GM18519 (cell line): ENCODE measurements at regions not wholly inside any gene's neighbourhood (a gene's known extent, or its start where the extent isn't known, plus 50 kb on each side); places are given as distances from the start of the nearest gene placed in this dataset.
"Not testable (repeated sequence)": the region's sequence is repeated elsewhere in the genome, so short reads cannot be mapped to it uniquely, and the experiment has no call there.

Source experiments
- ATAC-seq: cut with Tn5 transposase; IDR thresholded peaks from one replicate; pipeline ENCODE4 v1.9.1; 2021; ENCODE audit warnings: mild to moderate bottlenecking, moderate library complexity; ENCODE audit not compliant: unreplicated experiment, low FRiP score

DNA sequence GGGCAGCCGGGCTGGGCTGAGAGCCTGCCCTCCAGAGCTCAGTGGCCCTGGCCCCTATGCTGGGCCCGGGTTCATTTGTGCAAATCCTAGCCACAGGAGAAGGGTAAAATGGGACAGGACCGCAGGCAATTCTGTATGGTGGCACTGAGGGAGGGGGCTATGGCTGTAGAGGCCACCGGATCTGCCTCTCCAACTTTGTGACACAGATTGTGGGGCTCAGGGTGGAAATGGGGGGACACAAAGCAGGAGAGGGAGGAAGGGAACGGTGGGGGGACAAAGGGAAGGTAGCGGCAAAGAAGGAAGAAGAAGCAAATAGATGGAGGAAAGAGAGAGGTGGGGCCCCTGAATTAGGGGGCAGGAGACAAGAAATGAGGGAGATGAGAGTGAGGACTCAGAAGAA is 201.1 kb downstream of the SMAD2 start:
- no peak for ATAC-seq

DNA sequence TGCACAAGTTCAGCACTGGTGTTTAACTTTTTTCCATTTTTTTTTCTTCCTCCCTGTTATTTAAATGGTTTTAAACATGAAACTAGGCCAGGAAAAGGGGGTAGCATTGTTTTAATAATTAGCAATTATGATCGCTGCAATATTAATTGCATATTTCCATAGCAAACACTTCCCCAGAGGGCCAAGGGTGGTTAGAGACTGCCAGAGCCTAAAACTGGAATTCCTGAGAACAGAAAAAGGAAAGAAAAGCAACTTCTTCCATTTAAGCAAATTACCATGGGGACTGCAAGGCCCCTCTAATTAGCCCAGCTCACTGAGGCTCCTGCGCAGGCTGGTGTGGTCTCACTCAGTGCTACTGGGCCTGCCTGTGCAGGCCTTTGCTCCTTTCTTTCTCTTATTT is 201.5 kb downstream of the SMAD2 start:
- ATAC-seq: no peak

DNA sequence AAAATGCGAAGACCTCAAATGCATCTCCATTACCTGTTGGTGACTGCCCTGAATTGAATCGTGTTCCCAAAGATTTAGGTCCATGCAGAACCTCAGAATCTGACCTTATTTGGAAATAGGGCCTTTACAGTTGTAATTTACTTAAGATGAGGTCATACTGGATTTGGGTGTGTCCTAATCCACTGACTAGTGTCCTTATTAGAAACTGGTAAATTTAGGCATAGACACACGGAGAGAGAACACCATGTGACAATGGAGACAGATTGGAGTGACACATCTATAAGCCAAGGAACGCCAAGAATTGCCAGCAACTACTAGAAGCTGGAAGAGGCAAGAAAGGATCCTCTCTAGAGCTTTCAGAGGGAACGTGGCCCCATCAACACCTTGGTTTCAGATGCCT is 203.1 kb downstream of the SMAD2 start:
- no peak for ATAC-seq

DNA sequence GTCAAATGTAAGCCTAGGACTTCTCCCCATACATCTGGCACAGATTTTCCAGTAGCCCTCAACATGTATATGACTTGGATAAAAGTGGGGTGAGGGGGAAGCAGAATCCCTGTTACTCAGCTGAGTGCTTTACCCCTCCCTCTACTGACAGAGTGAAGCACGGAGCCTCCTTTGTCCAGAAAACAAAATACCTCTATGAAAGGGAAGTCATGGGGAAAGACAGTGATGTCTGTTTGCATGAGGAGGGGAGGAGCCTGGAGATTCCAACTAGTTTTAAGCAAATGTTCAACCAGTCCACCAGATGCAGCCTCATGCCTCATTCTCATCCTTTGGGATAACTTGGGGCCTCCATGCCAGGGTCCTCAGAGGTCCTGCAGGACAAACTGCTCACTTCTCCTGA is 203.9 kb downstream of the SMAD2 start:
- no peak for ATAC-seq

DNA sequence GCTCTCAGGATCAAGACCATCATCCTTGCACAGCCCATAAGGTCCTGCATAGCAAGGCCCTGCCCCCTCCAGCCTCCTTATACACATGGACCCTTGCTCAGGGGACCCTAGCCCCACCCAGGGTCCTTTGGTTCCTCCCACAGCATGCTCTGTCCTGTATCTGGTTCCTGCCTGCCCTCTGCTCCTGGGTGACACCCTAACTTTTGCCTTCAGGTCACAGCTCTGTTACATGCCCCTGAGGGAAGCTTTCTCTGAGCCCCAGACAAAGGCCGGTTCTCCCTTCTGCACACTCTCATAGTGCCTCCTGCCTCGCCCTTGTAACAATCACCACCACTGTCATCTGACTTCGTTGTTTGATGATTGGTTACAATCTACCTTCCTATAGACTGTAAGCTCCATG is 204.8 kb downstream of the SMAD2 start:
- ATAC-seq: no peak

DNA sequence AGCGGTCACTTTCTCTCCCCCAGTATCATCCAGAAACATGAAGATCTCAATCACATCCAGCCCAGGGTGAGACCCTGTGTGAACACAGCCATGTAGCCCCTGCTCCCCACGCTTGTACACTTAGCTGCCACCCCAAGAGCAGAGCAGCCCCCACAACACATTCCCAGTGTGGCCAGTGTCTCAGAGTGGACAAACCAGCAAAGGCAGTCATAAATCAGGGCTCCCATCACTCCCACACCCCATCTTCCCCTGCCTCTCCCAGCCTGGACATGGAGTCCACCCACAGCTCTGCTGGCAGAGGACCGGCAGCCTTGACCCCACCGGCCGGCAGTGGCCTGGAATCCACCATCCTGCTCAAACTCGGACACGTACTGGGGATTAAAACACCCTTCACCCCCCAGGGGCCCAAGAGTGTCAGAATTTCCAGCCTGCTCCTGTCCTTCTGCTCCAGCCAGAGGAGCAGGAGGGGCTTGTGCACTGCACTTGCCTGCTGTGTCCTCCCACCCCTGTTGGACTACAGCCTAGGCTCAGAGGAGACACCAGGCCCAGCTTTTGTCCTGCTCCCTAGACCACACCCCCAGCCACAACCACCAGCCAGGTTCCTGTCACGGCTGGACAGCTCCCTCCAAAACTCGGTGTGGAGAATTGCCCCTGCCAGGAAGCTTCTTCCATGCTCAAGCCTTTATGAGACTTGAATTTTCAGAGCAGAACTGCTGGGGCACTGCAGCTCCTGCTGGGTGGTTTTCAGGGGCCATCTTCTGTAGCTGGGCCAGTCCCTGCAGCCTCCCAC is 206.1 kb downstream of the SMAD2 start:
- no peak for ATAC-seq

DNA sequence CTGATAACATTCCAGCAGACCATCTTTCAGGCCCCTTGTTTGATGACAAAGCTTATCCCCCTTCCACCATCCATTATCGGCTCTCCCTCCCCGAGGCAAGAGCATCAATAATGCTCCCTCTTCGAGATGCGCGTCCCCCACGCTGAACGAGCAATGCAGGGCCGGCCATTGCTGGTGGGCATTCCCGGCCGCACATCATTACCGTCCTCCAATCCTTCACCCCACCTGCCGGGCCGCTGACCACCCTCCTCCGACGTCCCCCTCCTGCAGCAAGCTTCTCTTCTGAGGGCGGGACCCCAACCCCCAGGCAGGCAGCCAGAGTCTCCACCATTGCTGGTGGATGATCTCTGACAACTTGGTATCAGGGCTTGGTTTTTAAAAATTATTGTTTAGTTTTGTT is 208.6 kb downstream of the SMAD2 start:
- ATAC-seq: no peak

DNA sequence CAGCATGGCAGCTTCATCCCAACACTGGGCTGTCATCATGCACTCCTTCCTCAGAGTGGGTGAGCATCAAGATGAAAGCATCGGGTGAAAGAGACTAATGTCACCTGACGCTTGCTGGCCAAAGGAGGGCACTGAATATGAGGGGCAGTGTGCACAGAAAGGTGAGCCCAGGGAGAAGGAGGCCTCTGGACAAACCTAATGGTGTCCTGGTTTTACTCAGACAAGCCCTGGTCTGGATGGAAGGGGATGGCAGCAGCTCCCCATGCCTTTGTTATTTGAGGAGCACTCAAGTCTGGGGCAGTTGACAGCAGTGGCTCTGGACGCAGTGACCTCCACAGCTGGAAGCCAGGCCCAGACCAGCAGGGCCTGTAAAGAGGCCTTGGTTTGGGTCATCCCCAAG is 209.7 kb downstream of the SMAD2 start:
- ATAC-seq: no peak

DNA sequence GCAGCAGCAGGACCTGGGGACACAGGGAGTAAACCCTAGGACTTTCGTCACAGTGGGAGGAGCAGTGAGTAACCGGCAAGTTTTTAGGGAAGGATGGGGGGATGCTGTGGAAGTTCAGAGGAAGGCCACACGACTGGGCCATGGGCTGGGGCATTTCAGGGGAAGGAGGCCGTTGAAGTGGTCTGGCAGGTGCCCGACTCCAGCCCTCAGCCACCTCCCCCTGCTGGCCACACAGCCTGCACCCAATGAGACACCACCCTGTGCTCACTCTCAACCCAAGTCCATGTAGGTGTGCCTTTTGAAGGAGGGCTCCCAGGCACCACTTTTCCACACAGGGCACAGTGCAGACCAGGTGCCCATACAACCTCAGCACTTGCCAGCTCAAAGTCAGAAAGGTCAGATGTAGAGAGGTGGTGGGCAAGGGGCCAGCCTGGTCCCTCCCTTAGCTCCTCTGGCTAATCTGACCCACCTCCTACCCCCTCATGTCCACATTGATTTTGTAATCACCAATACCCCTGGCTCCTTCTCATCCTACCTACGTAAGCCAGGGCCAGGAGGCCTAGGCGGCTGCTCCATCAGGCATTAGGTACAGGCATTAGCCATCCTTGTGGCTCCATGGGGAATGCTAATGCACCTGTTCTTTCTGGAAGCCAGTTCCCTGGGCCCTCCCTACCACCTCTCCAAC is 211.2 kb downstream of the SMAD2 start:
- no peak for ATAC-seq

DNA sequence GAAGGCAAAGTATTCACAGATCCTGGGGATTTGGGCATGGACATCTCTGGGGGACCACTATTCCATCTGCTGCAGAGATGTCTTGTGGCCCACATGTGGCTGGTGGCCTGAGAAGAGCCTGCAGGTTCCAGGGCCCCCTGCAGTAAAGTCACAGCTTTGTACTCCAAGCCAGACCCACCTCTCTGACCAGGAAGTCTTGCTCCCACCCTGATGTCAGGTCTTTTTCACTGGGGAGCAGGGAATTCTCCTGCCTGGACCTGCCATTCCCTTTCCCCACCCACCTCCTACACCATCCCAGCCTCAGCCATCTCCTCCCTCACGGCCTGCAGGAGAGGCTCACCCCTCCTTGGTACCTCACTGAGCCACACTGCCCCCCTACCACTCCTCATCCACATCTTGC is 211.8 kb downstream of the SMAD2 start:
- no peak for ATAC-seq

DNA sequence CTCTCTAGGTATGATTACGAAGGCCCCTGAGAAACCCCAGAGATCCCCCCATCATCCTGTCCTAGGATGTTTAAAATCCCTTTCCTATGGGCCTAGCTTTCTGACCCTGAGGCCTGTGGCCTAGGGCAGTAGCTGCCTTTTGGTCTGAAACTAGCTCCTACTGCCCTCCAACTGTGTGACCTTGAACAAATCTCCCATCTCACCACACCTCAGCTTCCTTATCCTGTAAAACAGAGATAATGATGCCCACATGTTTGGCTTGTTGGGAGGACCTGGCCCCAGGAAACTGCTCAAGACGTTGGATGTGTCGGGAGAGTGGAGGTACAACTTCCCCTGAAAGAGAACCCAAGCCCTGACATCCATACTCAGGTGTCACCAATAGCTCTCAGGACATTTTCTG is 213.2 kb downstream of the SMAD2 start:
- ATAC-seq: no peak

DNA sequence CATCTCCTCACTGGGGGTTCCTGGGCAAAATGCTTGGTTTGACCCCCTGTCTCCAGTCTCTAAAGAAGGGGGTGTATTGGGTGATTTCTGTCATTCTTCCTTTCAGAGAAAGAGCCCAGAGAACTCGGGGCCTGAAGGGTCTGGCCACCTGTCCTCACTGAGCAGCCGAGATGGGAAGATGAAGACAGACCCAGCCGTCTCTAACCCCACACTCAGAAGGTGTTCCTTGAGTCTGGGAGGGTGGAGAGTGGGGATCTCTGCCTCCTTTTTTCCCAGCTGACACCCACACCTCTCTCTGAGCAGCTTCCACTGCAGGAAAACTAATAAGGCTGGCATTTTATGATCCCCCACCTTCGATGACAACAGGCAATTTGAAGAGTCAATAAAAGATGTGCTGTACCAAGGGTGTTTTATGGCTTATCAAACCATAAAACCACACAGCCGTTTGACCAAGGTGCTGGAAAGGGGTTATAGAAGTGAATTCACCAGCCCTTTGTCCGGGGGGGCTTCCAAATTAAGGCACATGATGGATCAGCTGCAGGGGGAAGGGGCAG is 213.8 kb downstream of the SMAD2 start:
- ATAC-seq: no peak

DNA sequence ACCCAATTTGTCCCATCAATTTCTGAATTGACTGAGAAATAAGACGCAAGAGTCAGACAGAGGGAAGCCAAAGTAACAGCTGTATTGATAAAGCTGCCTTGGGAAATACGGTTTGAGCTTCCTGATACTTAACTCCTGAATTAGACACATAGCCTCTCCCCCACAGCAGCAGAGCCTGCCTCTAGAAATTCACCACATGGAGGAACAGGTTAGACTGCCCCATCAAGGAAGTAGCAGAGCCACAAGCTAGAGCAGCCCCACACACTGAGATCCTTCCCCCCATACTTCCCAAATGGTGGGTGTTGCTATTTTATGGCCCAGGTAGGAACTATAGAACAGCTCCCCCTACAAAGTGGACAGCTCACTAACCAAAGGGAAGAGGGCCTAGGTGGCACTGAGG is 220.0 kb downstream of the SMAD2 start:
- no peak for ATAC-seq

DNA sequence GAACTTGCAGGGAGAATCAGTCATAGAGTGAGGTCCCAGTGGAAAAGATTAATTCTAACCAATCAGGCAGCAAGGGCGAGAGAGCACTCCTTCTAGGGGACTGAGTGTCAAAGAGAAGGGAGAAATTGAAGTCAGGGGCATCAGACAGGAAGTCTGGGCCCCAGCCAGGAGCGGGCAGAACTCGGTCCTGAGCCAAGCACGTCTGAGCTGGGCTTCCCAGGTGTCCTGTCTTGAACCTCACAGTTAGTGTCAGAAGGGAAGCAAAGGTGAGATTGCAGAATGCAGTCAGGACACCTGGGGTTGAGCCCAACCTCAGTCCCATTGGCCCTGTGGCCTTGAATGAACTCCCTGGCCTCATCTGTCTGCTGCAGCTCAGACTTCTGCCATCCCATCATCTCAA is 220.9 kb downstream of the SMAD2 start:
- ATAC-seq: no peak

DNA sequence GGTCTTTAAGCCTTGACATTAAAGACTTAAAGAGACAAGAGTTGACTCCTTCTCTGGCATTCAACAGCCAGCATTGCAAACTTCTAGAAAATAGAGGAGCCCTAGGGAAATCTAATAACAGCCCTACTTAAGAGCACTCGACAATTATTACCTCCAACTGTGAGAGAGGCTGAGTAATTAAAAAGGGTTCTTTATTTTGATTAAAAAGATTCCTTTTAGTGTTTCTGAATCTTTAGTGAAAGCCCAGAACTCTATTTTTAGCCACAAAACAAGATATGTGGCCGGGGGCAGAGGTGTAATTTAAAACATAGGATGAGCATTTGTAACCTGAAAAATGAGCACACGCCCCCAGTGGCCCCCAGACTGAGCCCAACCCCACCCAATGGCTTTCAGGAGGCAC is 222.3 kb downstream of the SMAD2 start:
- ATAC-seq: no peak

DNA sequence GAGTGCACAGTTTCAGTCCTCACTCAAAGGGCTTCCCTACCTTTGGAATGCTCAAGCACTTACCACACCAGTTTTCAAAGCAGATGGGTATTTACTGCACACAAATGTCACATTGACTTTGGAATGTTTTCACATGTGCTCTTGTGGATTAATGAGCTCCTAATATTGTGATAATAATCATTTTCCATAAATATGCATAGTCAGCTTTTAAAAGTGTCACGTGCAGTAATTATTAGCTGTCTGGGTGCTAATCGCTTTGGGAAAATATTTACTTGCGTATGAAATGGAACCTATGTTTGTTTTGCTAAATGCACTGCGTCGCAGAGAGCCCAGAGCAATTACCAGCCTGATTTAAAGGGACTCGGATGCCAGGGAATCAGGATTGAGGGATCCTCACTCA is 229.3 kb downstream of the SMAD2 start:
- no peak for ATAC-seq

DNA sequence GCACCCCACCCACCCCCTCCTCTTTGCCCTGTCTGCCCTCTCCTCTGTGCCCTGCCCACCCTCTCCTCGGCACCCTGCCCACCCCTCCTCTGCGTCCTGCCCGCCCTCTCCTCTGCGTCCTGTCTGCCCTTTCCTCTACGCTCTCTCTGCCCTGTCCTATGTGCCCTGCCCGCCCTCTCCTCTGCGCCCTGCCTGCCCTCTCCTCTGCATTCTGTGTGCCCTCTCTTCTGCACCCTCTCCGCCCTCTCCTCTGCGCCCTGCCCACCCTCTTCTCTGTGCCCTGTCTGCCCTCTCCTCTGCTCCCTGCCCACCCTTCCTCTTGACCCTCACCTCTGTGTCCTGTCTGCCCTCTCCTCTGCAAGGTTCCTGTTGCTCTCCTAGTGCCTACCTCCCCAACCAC is 233.6 kb downstream of the SMAD2 start:
- ATAC-seq: no peak

DNA sequence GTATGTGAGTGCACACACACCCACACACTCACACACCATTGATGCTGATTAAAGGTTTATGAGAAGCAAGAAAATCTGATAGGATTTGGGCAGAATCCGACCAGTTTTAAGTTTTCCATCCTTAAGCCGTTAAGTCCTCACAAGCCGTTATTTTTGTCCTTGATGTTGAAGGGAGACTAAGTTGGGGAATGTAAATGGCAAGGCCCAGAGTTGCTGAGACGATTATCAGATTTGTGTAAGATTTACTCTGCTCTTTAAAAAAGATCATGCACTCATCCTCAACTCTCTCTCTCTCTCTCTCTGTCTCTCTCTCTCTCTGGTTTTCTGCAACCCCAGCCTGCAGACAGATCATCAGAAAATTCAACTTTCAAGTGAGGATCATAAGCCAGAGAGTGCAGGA is 238.8 kb downstream of the SMAD2 start:
- ATAC-seq: no peak

DNA sequence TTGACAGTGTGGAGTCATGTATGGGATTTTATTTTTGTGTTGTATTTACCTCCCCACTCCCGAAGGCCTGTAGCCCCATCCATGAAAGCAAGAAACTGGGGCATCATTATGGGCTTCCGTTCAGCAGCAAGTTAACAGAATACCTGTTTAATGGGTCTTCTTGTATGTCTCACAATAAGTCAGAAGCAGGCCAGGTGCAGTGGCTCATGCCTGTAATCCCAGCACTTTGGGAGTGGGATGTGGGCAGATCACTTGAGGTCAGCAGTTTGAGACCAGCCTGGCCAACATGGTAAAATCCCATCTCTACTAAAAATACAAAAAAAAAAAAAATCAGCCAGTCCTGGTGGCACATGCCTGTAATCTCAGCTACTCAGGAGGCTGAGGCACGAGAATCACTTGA is 239.7 kb downstream of the SMAD2 start:
- ATAC-seq: not testable (repeated sequence)

DNA sequence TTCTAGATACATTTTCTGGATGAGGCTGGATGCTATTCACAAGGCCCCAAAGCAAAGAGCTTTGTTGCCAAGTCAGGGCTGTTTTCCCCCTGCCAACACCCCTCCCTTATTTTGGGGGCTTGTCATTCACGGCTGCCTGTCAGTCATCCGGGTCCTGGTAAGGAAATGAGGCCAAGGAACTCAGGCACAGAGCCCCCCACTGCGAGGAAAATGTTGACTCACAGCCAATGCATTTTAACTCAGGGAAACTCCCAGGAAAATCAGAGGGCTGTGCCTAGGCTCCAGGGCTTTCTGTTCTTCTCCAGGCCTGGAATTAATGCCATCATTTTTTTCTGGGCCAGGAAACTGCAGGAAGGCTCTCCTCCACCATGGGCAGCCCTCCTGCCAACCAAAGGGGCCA is 241.1 kb downstream of the SMAD2 start:
- ATAC-seq: no peak

DNA sequence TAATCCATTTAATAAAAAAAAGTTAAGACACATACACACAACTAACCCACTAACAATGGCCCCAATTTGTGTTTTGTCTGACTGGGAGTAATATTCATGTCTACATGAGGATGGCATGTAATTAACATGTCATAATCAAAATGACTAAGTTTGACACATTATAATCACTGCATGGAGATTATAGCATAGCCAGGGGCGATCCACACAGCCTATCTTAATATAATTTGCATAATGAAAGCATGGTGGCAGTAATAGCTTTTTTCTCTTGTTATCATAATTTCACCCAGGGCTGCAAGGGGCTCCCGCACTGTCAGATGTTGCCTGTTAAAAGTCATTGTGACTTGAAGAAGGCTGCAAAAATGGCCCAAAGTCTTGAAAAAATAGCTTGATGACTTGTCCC is 243.7 kb downstream of the SMAD2 start:
- ATAC-seq: no peak

DNA sequence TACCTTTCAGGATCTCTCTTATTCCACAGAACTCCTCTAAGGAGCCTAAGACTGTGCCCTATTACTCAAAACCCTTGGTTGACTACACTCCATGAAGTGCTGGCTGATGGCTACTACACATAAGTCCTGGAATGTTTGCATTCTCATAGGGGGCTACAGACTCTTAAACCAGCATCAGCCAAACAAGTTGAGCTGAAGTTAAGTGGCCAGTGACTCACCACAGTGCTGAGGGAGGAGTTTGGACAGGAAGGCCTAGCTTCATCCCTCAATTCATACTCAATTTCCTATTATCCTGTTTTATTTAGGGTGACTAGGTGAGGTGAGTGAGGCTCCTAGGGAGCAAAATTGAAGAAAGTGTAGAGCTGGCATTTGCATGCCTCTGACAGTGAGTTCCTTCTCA is 246.7 kb downstream of the SMAD2 start:
- no peak for ATAC-seq
